22Rv1 (cell line): ENCODE measurements at regions not wholly inside any gene's neighbourhood (a gene's known extent, or its start where the extent isn't known, plus 50 kb on each side); places are given as distances from the start of the nearest gene placed in this dataset.

ENCODE experiments used
- H3K27ac ChIP-seq: fragments of 450-650 bp; 2 replicates; pipeline ENCODE4 v1.5.1; 2017
- ZFX ChIP-seq: fragments of 450-650 bp; IDR thresholded peaks from 2 replicates; pipeline ENCODE4 v1.6.1; 2017; ENCODE audit warnings: antibody characterized with exemption, borderline replicate concordance
- TF ChIP-seq, protein P1 (sequence below): fragments of 450-650 bp; IDR thresholded peaks from 2 replicates; pipeline ENCODE4 v1.5.1; 2017; ENCODE audit warnings: mild to moderate bottlenecking

- TF ChIP-seq ZFX, result no peak
- TF ChIP-seq, protein P1, sequence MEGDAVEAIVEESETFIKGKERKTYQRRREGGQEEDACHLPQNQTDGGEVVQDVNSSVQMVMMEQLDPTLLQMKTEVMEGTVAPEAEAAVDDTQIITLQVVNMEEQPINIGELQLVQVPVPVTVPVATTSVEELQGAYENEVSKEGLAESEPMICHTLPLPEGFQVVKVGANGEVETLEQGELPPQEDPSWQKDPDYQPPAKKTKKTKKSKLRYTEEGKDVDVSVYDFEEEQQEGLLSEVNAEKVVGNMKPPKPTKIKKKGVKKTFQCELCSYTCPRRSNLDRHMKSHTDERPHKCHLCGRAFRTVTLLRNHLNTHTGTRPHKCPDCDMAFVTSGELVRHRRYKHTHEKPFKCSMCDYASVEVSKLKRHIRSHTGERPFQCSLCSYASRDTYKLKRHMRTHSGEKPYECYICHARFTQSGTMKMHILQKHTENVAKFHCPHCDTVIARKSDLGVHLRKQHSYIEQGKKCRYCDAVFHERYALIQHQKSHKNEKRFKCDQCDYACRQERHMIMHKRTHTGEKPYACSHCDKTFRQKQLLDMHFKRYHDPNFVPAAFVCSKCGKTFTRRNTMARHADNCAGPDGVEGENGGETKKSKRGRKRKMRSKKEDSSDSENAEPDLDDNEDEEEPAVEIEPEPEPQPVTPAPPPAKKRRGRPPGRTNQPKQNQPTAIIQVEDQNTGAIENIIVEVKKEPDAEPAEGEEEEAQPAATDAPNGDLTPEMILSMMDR, result no peak
- no peak overlapping the region for H3K27ac ChIP-seq
Measured at GRCh38 chr3:152662157-152662556, 172.8 kb upstream of the P2RY1 start.

- H3K27ac ChIP-seq, result no peak overlapping the region
- TF ChIP-seq, protein P1, result no peak
- TF ChIP-seq ZFX, result no peak
Measured at GRCh38 chr3:152664766-152665165, 170.2 kb upstream of the P2RY1 start.

- H3K27ac ChIP-seq, result no peak overlapping the region
- TF ChIP-seq, protein P1, result no peak
Measured at GRCh38 chr3:152667267-152667666, 167.7 kb upstream of the P2RY1 start.

GRCh38 chr3:152669560-152669959 is 165.4 kb upstream of the P2RY1 start:
- H3K27ac ChIP-seq, result no peak overlapping the region
- TF ChIP-seq, protein P1, result no peak
- TF ChIP-seq ZFX, result no peak

DNA sequence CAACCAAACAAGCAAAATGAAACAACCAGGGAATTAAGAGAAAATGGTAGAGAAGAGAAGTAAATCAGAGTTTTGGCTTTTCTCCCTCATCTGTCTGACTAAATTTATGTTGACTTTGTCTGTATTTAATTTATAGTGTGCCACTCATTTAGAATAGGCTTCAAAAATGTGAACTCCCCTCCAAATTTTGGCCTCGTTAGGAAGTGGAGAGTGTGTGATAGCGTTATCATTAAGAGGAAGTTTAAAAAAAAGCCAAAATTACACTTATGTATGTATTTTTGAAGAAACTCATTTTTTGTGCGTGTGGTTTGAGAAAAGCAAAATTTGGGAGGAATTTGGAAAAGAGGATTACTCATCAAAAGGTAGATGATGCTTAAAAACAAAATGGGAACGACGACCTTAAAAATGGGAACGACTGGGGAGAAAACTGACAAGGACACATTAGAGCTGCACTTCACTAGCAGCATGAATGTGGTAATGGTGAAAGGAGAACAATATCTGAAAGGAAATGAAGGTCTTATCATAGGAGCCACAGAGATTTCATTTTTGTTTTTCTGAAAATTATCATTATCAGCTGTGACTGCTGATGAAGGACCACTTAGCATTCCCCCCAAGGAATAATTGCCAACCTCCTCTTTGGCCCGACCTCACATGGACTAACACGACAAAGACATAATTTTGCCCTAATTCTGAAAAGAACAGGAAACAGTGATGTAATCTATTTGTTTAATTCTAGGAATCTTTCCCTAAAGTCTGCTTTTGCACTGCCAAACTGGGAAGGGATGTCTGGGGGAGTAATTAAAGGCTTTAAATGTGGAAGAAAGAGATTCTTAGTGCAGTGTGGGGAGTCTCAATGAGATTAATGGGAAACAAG is 163.2 kb upstream of the P2RY1 start:
- no peak overlapping the region for H3K27ac ChIP-seq

DNA sequence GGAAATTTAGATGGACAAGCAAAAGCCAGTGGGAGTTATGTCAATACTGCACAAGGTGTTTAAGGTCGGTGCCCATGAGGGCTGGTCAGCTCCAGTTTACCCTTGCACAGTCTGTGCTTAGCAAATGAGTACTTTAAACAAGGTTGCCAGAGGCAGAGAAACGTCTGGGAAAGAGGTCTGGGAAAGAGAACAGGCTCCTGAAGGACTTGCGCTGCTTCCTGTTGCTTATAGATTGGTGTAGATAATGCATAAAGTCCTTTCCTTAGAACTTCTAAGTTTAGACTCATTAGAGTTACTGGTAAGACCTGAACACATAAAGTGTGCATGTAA is 162.6 kb upstream of the P2RY1 start:
- no peak overlapping the region for H3K27ac ChIP-seq
- no peak for TF ChIP-seq ZFX
- TF ChIP-seq, protein P1, result no peak

More for the DNA sequence above, 163.2 kb upstream of the P2RY1 start:
- TF ChIP-seq, protein P1, result no peak
- no peak for TF ChIP-seq ZFX

- TF ChIP-seq, protein P1, result no peak
- no peak for TF ChIP-seq ZFX
Measured at GRCh38 chr3:152676810-152677379, 158.0 kb upstream of the P2RY1 start.

More at GRCh38 chr3:152676810-152677379, 158.0 kb upstream of the P2RY1 start:
- H3K27ac ChIP-seq, result no peak overlapping the region
